ENCODE measurements at regions not wholly inside any gene's neighbourhood (a gene's known extent, or its start where the extent isn't known, plus 50 kb on each side); places are given as distances from the start of the nearest gene placed in this dataset.

GRCh38 chr5:61901997-61902396 lies 404.0 kb upstream of the KIF2A start:
- CTCF ChIA-PET: no interaction called here
- Mint-ChIP-seq H3K36me3 (no peaks in the 10 kb centered on the region), H3K27ac (no peak overlapping the region), H3K4me3 (no peak overlapping the region), H3K4me1 (no peaks in the 10 kb centered on the region), H3K9me3 (ENCODE audit: low read depth) (no peaks in the 10 kb centered on the region), H3K27me3 (no peaks in the 10 kb centered on the region)
- ATAC-seq (no peak), DNase-seq (no peak)

DNA sequence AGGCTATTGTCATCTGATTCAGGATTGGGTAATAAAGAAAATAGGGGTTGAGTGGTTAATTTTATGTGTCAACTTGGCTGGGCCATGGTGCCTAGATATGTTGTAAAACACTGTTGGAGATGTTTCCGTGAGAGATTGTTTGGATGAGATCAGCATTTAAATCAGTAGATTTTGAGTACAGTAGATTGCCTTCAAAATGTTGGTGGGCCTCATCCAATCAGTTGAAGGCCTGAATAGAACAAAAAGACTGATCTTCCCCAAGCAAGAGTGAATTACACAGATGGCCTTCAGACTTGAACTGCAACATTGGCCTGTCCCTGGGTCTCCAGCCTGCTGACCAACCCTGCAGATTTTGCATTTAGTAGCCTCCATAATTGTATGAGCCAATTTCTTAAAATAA lies 401.3 kb upstream of the KIF2A start:
- Mint-ChIP-seq H3K36me3 (no peaks in the 10 kb centered on the region), H3K9me3 (ENCODE audit: low read depth) (no peaks in the 10 kb centered on the region), H3K4me3 (no peak overlapping the region), H3K27me3 (no peaks in the 10 kb centered on the region), H3K27ac (no peak overlapping the region), H3K4me1 (no peaks in the 10 kb centered on the region)
- CTCF ChIA-PET: no interaction called here
- DNase-seq: no peak
- no peak for ATAC-seq

- Mint-ChIP-seq H3K4me1 (peaks cover 2% of the 10 kb centered on the region), H3K9me3 (ENCODE audit: low read depth) (no peaks in the 10 kb centered on the region), H3K27ac (no peak overlapping the region), H3K27me3 (no peaks in the 10 kb centered on the region), H3K4me3 (no peak overlapping the region), H3K36me3 (no peaks in the 10 kb centered on the region)
- DNase-seq: no peak
- no peak for ATAC-seq
- CTCF ChIA-PET: no interaction called here
Observed at GRCh38 chr5:61905613-61906012, 400.4 kb upstream of the KIF2A start.

DNA sequence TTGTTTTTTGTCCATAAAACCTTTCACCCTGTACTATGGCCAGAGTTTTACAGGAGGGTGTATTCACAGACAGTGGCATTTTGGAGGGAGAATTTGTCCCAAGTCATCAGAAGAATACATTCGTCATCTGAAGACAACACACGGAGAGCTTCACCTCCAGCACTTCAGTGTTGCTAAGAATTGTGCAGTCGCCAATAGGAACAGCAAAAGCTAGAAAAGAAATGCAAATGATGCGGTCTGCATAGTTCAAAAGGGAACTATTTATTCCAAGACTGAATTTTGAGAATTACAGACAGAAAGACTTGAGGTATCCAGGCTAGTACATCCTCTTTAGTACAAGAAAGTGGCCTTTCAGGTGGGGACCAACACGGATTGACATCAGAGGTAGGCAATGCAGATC lies 399.2 kb upstream of the KIF2A start:
- ATAC-seq: no peak
- CTCF ChIA-PET: no interaction called here
- Mint-ChIP-seq H3K9me3 (ENCODE audit: low read depth) (no peaks in the 10 kb centered on the region), H3K36me3 (no peaks in the 10 kb centered on the region), H3K4me3 (no peak overlapping the region), H3K27me3 (no peaks in the 10 kb centered on the region), H3K27ac (no peak overlapping the region), H3K4me1 (peaks cover 3% of the 10 kb centered on the region)
- DNase-seq: no peak

- ATAC-seq (no peak), DNase-seq (no peak)
- Mint-ChIP-seq H3K27me3 (no peaks in the 10 kb centered on the region), H3K27ac (no peak overlapping the region), H3K9me3 (ENCODE audit: low read depth) (no peaks in the 10 kb centered on the region), H3K4me1 (peaks cover 3% of the 10 kb centered on the region), H3K36me3 (no peaks in the 10 kb centered on the region), H3K4me3 (no peak overlapping the region)
- CTCF ChIA-PET: no interaction called here
Observed at GRCh38 chr5:61907995-61908394, 398.0 kb upstream of the KIF2A start.

DNA sequence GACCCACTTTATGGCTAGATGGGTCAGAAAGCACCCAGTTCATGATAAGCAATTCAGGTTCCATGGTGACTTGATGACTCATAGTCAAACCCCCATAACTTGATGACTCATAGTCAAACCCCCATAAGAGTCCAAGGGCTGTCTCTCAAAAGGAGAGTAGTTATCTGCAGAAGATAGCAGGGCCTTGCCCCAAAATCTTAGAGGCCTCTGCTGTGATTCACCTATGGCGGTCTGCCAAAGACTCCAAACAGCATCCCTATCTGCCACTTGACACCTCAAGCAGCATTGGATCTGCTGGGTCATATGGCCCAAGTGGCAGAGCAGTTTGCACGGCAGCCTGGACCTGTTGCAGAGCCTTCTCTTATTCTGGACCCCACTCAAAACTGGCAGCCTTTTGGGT lies 395.2 kb upstream of the KIF2A start:
- ATAC-seq: peak; percentile 27

GRCh38 chr5:61912559-61912958 lies 393.4 kb upstream of the KIF2A start:
- ATAC-seq (no peak), DNase-seq (no peak)
- Mint-ChIP-seq H3K27me3 (peaks cover 2% of the 10 kb centered on the region), H3K4me1 (peaks cover 3% of the 10 kb centered on the region), H3K27ac (no peak overlapping the region), H3K4me3 (no peak overlapping the region), H3K36me3 (no peaks in the 10 kb centered on the region), H3K9me3 (ENCODE audit: low read depth) (no peaks in the 10 kb centered on the region)
- CTCF ChIA-PET: no interaction called here

More for the DNA sequence above, 395.2 kb upstream of the KIF2A start:
- no peak overlapping the region for H3K4me3 Mint-ChIP-seq
- H3K27me3 Mint-ChIP-seq: no peaks in the 10 kb centered on the region
- CTCF ChIA-PET: no interaction called here
- no peaks in the 10 kb centered on the region for H3K36me3 Mint-ChIP-seq
- H3K4me1 Mint-ChIP-seq: peaks cover 3% of the 10 kb centered on the region
- no peak overlapping the region for H3K27ac Mint-ChIP-seq
- no peaks in the 10 kb centered on the region for H3K9me3 Mint-ChIP-seq (ENCODE audit: low read depth)
- no peak for DNase-seq

GRCh38 chr5:61915646-61916045 lies 390.4 kb upstream of the KIF2A start:
- DNase-seq (no peak), ATAC-seq (no peak)
- Mint-ChIP-seq H3K36me3 (no peaks in the 10 kb centered on the region), H3K27ac (no peak overlapping the region), H3K4me3 (no peak overlapping the region), H3K9me3 (ENCODE audit: low read depth) (no peaks in the 10 kb centered on the region), H3K4me1 (peaks cover under 1% of the 10 kb centered on the region), H3K27me3 (peaks cover 4% of the 10 kb centered on the region)
- CTCF ChIA-PET: no interaction called here

DNA sequence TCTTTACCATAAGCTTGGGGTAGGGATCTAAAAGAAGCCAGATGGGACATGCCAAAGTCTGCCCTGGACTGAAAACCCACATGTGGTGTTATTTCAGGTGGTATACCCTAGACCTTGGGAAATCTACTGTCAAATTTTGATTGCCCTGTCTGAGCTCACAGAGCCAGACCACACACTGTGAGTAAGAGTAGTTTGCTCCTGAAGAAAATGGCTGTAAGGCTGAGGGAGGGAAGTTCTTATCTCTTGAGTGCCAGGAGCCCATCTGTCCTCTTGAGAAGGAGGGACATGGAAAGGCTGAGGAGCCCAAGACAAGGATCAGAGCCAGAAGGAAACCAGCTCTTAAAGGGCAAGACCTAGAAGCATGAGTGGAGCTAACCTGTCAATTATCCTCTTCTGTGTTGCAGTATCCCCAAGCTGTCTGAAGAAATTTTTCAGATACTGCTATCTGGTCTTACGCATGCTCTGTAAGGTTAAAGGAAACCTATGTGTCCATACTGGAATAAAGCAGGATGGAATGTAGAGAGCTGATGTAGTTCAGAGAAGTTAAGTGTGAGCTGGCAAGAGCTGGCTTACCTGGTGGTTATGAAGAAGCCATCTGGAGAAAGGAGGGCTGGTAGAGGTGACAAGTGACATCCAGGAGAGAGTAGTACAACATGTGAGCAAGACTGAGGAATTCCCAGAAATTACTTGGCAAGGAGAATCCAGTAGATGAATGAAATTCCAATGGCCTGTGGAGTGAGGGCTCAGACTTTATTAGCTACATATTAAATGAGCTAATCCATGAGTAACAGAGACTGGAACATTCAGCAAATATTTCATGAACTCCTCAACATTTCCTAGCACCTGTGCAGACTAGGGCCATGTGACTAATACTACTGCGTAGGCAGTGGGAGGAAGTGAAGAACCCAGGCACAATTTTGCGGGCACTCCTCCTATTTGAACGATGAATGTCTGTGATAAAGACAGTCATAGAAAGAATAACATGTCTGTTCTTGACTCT lies 389.1 kb upstream of the KIF2A start:
- DNase-seq: no peak
- H3K27ac Mint-ChIP-seq: no peak overlapping the region
- no peaks in the 10 kb centered on the region for H3K4me1 Mint-ChIP-seq
- CTCF ChIA-PET: no interaction called here
- H3K27me3 Mint-ChIP-seq: peaks cover 7% of the 10 kb centered on the region
- no peak overlapping the region for H3K4me3 Mint-ChIP-seq
- no peak for ATAC-seq
- H3K36me3 Mint-ChIP-seq: no peaks in the 10 kb centered on the region
- H3K9me3 Mint-ChIP-seq (ENCODE audit: low read depth): no peaks in the 10 kb centered on the region

GRCh38 chr5:61918611-61919010 lies 387.4 kb upstream of the KIF2A start:
- Mint-ChIP-seq H3K4me1 (no peaks in the 10 kb centered on the region), H3K4me3 (no peak overlapping the region), H3K9me3 (ENCODE audit: low read depth) (no peaks in the 10 kb centered on the region), H3K27me3 (peaks cover 7% of the 10 kb centered on the region), H3K36me3 (no peaks in the 10 kb centered on the region), H3K27ac (no peak overlapping the region)
- no peak for DNase-seq
- no peak for ATAC-seq
- CTCF ChIA-PET: no interaction called here

DNA sequence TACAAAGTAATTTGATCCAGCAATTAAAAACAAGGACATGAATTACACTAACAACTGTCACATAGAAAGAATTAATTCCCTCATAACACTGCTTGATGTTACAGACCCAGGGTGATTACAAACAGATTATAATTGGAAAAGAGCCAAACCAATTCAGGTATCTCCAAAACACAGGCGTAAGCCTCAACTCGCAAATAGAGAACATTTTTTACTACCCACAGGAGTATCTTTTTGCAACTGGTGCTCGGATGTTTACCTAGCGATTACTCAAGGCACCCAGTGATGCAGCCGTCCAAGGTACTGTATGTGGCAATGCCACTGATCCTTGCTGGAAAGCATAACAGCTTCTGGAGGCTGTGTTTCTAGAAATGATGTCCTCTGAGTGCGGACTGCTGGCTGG lies 386.1 kb upstream of the KIF2A start:
- ATAC-seq: no peak
- no peak for DNase-seq
- Mint-ChIP-seq H3K36me3 (no peaks in the 10 kb centered on the region), H3K4me1 (no peaks in the 10 kb centered on the region), H3K27me3 (peaks cover 7% of the 10 kb centered on the region), H3K4me3 (no peak overlapping the region), H3K27ac (no peak overlapping the region), H3K9me3 (ENCODE audit: low read depth) (no peaks in the 10 kb centered on the region)
- CTCF ChIA-PET: no interaction called here

GRCh38 chr5:61924251-61924650 lies 381.8 kb upstream of the KIF2A start:
- DNase-seq (no peak), ATAC-seq (no peak)
- H3K9me3 Mint-ChIP-seq (ENCODE audit: low read depth): no peaks in the 10 kb centered on the region
- H3K36me3 Mint-ChIP-seq: no peaks in the 10 kb centered on the region
- CTCF ChIA-PET: no interaction called here
- H3K4me1 Mint-ChIP-seq: no peaks in the 10 kb centered on the region
- H3K27ac Mint-ChIP-seq: no peak overlapping the region
- H3K4me3 Mint-ChIP-seq: no peak overlapping the region
- peaks cover 9% of the 10 kb centered on the region for H3K27me3 Mint-ChIP-seq

GRCh38 chr5:61926911-61927310 lies 379.1 kb upstream of the KIF2A start:
- ATAC-seq (no peak), DNase-seq (no peak)
- peaks cover 4% of the 10 kb centered on the region for H3K27me3 Mint-ChIP-seq
- H3K4me1 Mint-ChIP-seq: no peaks in the 10 kb centered on the region
- H3K9me3 Mint-ChIP-seq (ENCODE audit: low read depth): no peaks in the 10 kb centered on the region
- H3K36me3 Mint-ChIP-seq: no peaks in the 10 kb centered on the region
- CTCF ChIA-PET: interaction anchor here (1.4 kb wide), 1 partner anchor 10 kb away, joined by 4 read pairs; no protein-coding TSS in a partner anchor
- H3K27ac Mint-ChIP-seq: no peak overlapping the region
- no peak overlapping the region for H3K4me3 Mint-ChIP-seq

- DNase-seq (no peak), ATAC-seq (no peak)
- Mint-ChIP-seq H3K4me1 (no peaks in the 10 kb centered on the region), H3K4me3 (no peak overlapping the region), H3K27ac (no peak overlapping the region), H3K36me3 (no peaks in the 10 kb centered on the region), H3K27me3 (no peaks in the 10 kb centered on the region), H3K9me3 (ENCODE audit: low read depth) (no peaks in the 10 kb centered on the region)
- CTCF ChIA-PET: no interaction called here
Observed at GRCh38 chr5:61931236-61931635, 374.8 kb upstream of the KIF2A start.

Measured in activated CD8-positive, alpha-beta memory T cell treated with anti-CD3 and anti-CD28 coated beads, Interleukin-2, amount 10 ng/mL, durations not matched to agents 7 days and 5 days (primary cell).